Femur (tissue), 1 donor: ENCODE measurements at regions not wholly inside any gene's neighbourhood (a gene's known extent, or its start where the extent isn't known, plus 50 kb on each side); places are given as distances from the start of the nearest gene placed in this dataset.
A peak's percentile ranks its signal among the peaks of the same experiment; 100 is the strongest.

Experiments used
- DNase-seq: peaks from one replicate; pipeline ENCODE4 v3.0.0-alpha.2; 2017

DNA sequence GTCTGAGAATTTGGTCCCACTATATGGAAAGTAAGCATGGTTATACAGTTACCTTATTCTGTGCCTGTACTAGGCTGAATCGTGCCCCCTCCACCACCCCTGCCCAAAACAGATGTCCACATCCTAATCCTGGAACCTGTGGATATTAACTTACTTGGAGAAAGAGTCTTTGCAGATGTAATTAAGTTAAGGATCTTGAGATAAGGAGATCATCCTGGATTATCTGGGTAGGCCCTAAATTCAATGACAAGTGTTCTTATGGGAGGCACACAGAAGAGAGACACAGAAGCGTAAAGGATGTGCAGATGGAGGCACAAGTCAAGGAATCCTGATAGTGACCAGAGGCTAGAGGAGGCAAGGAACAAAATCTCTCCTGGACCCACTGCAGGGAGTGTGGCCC lies 116.7 kb upstream of the MAN1A1 start:
- DNase-seq: no peak

- DNase-seq: no peak
Observed at GRCh38 chr6:119463081-119463626, 113.6 kb upstream of the MAN1A1 start.

DNA sequence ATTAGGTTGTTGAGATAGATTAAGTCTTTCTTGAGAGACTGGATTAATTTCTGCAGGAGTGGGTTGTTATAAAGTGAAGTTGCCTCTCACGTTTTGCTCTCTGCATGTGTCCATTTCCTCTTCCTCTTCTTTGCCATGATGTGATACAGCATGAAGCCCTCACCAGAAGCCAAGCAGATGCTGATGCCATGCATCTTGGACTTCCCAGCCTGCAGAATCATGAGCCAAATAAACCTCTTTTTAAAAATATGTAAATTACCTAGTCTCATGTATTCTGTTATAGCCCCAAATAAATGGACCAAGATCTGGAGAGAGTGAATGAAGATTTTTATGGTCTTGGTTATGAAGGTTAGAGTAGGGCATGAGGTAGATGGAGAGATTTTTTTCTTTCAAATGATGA lies 111.6 kb upstream of the MAN1A1 start:
- DNase-seq: no peak

- no peak for DNase-seq
Observed at GRCh38 chr6:119459207-119459974, 109.8 kb upstream of the MAN1A1 start.

DNA sequence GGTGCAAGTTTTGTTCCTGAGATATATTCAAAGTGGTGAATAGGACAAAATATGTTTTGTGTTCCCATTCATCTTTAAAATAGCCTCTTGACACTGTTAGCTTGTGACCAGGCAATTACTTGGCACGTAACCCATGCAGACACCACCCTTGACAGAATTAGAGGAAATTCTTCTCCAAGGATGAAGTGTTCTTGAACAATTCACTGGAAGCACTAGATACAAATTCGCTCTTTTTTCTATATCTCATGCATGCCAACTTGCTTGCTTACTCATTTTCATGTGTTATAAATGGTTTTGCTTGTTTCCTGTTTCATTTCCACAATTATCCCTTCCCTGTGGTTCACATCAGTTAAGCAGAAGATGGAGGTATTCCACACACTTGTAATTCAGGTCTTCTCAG lies 105.2 kb upstream of the MAN1A1 start:
- no peak for DNase-seq

DNA sequence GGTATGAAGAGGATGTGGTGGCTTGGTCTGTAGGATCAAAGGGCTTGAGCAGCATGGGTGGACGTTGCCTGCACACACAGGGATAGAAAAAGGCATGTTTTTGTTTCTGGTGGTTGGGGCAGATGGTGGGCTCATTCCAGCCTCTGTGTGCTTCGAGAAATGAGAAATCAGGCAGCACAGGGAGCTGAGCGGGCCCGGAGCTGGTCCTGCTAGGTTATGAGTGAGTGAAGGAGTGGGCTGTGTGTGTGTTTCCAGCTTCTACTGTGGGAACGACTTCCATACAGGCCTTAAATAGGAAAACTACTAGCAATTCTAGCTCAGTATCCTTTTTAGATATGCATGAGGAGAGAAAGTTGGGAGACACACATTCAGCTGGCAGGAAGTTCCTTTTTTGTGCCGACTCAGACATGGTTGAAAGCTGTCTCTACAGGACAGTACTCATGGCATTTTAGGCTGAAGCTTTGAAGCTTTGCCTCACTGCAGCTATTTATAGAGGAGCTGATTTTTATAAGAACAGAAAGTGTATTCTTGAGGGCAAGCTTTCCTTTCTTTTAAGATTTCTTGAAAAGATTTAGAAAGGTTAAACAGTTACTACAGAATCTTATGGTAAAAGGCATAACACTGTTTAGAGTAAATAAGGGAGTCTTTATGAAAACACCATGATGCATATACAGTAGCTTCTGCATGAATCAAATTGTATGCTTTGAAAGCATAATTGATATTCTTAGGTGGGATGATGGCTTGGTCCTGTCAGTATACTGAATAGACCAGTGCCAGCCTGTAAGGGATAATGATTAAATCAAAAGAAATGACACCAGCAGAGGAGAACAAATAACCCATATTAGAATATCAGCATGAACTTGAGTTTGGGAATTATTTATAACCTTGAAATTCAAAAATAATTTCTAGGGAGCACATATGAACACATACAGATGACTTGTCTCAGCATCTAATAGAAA lies 104.0 kb upstream of the MAN1A1 start:
- DNase-seq: no peak

- no peak for DNase-seq
Observed at GRCh38 chr6:119449331-119450156, 100.0 kb upstream of the MAN1A1 start.

GRCh38 chr6:119447921-119448320 lies 98.4 kb upstream of the MAN1A1 start:
- DNase-seq: no peak

- peak; percentile 34 for DNase-seq
Observed at GRCh38 chr6:119446609-119447008, 97.0 kb upstream of the MAN1A1 start.

- DNase-seq: no peak
Observed at GRCh38 chr6:119446115-119446554, 96.6 kb upstream of the MAN1A1 start.

- DNase-seq: no peak
Observed at GRCh38 chr6:119445666-119446065, 96.1 kb upstream of the MAN1A1 start.

GRCh38 chr6:119444642-119445557 lies 95.3 kb upstream of the MAN1A1 start:
- DNase-seq: no peak

DNA sequence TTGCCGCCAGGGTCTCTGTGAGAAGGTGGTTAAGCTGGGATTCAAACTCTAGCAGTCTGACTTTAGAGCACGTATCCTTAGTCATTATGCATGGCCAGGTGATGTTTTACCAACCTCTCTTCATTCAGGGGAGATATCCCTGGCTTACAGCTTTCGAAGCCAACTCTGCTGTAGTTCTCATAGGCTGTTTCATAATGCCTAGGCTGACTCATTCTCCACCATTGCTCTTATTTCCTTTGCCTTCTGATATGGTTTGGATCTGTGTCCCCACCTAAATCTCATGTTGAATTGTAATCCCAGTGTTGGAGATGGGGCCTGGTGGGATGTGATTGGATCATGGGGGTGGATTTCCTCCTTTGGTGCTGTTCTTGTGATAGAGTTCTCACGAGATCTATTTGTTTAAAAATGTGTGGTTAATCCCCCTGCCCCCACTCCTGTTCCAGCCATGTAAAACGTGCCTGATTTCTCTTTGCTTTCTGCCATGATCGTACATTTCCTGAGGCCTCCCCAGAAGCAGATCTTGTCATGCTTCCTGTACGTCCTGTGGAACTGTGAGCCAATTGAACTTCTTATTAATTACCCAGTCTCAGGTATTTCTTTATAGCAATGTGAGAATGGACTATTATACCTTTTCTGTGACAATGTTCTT lies 94.6 kb upstream of the MAN1A1 start:
- no peak for DNase-seq

- peak; percentile 50 for DNase-seq
Observed at GRCh38 chr6:119442776-119443184, 93.2 kb upstream of the MAN1A1 start.

DNA sequence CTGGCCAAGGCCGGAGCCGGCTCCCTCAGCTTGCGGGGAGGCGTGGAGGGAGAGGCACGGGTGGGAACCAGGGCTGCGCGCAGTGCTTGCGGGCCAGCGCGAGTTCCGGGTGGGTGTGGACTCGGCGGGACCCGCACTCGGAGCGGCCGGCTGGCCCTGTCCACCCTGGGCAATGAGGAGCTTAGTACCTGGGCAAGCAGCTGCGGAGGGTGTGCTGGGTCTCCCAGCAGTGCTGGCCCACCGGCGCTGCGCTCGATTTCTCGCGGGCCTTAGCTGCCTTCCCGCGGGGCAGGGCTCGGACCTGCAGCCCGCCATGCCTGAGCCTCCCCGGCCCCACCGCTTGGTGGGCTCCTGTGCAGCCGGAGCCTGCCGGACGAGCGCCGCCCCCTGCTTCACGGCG lies 91.4 kb upstream of the MAN1A1 start:
- DNase-seq: no peak

DNA sequence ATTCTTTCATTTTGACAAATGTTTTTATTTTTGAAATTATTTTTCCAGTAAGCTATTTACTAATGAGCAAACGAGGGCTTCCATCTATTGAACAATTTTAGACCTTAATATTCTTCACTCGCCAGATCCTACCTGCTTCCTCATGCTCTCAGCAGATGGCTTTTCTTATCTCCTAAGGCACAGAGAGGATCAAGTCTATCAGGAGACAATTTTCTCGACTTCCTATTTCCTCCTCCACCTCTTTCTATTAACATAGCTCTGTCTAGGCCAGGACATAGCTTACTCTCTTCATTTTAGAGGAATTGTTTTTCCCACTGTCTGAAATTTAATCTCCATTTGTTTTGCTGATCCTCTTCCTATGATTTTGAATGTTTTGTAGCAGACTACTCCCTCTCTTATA lies 87.0 kb upstream of the MAN1A1 start:
- no peak for DNase-seq

GRCh38 chr6:119431799-119432198 lies 82.2 kb upstream of the MAN1A1 start:
- DNase-seq: no peak

GRCh38 chr6:119430805-119431204 lies 81.2 kb upstream of the MAN1A1 start:
- no peak for DNase-seq

- no peak for DNase-seq
Observed at GRCh38 chr6:119428633-119429032, 79.1 kb upstream of the MAN1A1 start.

- DNase-seq: no peak
Observed at GRCh38 chr6:119426619-119427018, 77.1 kb upstream of the MAN1A1 start.

DNA sequence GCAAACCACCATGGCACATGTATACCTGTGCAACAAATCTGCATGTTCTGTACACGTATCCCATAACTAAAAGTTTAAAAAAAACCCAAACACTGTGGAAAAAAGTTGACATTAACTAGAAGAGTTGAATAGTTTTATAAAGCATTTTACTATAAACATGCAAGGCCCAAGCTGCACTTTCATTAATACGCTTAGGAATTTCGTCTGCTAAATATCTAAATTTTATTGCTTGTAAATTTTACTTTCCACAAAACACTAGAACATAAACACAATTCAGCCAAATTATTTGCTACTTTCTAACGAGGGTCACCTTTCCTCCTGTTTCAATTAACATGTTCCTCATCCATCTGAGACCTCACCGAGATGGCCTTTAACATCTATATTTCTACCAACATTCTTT lies 74.4 kb upstream of the MAN1A1 start:
- no peak for DNase-seq
